Hepatocyte (in vitro differentiated cells): ENCODE measurements at regions not wholly inside any gene's neighbourhood (a gene's known extent, or its start where the extent isn't known, plus 50 kb on each side); places are given as distances from the start of the nearest gene placed in this dataset.

Experiments
- EZH2 ChIP-seq: fragments of 200-600 bp; sonication (generic); IDR thresholded peaks from 2 replicates; pipeline ENCODE4 v1.6.1; 2016; ENCODE audit warnings: antibody characterized with exemption, mild to moderate bottlenecking, borderline replicate concordance
- EZH2phosphoT487 ChIP-seq: fragments of 200-600 bp; sonication (generic); IDR thresholded peaks from one replicate; pipeline ENCODE4 v1.6.1; 2018; ENCODE audit warnings: antibody characterized with exemption, mild to moderate bottlenecking, low read depth, moderate library complexity; ENCODE audit not compliant: unreplicated experiment, severe bottlenecking
- TF ChIP-seq, protein P1 (sequence below): fragments of 200-600 bp; sonication (generic); IDR thresholded peaks from 2 replicates; pipeline ENCODE4 v1.5.1; 2016; ENCODE audit warnings: antibody characterized with exemption, mild to moderate bottlenecking; ENCODE audit not compliant: poor library complexity

DNA sequence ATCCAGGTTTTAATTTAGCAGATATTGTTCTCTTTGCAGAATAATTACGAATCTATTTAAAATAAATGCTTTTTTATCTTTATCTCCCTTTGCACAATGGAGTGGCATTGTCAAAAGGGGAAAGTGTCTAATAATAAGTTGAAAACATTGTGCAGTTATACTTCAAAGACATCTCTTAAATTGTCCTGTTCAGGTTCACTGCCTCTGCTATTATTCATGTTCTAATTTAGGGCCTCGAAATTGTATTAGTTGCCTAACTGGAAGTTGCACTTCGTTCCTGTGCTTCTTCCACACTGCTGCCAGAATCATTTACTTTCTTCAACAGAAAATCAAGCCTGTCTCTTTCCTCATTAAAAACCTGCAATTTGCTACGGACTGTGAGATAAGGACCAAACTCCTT is 150.5 kb upstream of the SPRY1 start:
- TF ChIP-seq, protein P1, sequence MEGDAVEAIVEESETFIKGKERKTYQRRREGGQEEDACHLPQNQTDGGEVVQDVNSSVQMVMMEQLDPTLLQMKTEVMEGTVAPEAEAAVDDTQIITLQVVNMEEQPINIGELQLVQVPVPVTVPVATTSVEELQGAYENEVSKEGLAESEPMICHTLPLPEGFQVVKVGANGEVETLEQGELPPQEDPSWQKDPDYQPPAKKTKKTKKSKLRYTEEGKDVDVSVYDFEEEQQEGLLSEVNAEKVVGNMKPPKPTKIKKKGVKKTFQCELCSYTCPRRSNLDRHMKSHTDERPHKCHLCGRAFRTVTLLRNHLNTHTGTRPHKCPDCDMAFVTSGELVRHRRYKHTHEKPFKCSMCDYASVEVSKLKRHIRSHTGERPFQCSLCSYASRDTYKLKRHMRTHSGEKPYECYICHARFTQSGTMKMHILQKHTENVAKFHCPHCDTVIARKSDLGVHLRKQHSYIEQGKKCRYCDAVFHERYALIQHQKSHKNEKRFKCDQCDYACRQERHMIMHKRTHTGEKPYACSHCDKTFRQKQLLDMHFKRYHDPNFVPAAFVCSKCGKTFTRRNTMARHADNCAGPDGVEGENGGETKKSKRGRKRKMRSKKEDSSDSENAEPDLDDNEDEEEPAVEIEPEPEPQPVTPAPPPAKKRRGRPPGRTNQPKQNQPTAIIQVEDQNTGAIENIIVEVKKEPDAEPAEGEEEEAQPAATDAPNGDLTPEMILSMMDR: no peak
- no peak for TF ChIP-seq EZH2
- TF ChIP-seq EZH2phosphoT487: no peak
